HG02623 (cell line): ENCODE measurements at regions not wholly inside any gene's neighbourhood (a gene's known extent, or its start where the extent isn't known, plus 50 kb on each side); places are given as distances from the start of the nearest gene placed in this dataset.

Experiments
- ATAC-seq: cut with Tn5 transposase; IDR thresholded peaks from one replicate; pipeline ENCODE4 v1.9.1; 2021; ENCODE audit warnings: moderate library complexity; ENCODE audit not compliant: unreplicated experiment

DNA sequence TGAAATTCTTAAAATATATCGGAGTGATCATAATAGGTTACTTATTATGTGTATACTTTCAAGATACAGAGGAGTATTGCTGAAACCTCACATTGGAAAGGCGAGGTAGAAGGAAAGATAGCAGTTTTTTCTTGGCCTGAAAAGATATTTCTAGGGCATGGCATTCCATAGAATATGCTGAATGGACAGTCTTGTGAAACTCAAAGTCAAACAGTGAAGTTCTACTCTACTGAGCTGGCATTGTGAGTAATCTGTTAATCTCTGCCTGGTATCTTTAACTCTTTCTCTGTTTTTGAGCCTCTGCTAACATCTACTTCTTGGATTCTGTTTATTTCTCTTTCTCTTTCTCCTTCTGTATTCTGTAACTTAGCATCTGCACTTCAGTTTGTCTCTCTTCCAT, 176.3 kb upstream of the ZBTB20 start:
- ATAC-seq: no peak

DNA sequence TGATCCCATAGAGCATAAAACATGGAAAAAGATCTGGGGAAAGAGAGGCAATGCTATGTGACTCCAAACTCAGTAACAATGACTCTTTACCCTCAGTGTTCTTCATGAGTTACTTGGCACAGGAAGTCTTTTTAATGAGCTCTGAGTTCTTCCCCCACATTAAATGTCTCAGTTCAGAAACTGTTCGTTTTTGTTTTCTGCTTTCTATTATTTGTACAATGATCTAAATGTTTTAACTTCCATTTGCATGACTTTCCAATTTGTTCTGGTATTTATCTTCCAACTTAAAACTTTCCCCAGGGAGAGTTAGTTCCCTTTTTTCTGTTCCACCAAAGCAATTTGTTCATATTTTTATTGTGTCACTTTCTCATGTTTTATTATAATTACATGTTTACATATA, 177.0 kb upstream of the ZBTB20 start:
- no peak for ATAC-seq

DNA sequence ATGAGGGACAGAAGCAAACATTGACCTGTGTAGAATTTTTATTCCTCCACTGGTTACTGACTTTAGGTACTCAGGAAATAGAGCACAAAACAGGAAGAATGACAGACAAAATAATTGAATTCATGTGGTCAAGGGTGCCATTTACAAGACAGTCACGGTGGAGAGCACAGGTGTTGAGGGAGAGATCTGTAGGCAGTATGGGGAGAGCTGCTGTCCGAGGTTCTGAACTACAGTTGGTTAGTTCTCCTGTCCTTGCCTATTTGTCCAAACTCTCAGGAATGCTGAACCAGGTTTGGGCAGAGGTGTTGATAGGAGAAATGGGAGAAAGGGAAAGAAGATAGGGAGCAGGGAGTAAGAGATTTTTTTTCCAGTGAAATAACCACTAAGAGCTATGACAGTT, 178.5 kb upstream of the ZBTB20 start:
- ATAC-seq: no peak

DNA sequence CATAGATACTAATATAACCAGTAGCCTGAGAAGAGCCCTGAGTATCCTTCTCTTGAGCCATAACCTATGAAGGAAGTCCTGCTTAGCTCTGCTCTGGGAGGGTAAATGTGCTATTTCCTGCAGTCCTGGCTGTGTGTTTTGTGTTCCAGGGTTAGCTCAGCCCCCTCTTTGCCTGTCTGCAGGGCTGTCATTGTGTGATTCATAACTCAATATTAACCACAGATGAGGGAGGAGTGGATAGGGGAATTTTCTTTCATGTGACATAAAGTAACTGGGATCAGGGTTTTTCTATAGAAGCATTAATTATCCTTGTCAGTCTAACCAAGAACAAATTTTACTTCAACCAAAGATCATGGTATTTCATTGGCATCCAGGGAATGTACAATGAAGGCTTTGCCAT, 183.3 kb upstream of the ZBTB20 start:
- no peak for ATAC-seq

DNA sequence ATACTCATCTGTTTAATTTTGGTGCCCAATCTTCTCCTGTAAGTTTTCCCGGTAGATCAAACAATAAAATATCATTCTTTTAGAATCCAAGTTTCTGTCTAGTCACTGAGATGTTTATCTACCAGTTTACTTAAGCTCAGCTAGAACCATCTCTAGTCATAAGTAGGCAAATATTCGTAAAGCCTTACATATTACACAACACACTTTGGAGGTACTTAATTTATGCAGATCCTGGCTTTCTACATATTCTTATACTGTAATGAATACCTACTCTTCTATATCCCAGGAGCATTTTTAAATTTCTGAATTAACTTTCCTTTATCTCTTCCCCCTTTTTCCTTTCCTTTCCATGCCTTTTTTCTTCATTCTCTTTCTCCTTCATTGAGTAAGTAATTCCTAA, 185.9 kb upstream of the ZBTB20 start:
- no peak for ATAC-seq

DNA sequence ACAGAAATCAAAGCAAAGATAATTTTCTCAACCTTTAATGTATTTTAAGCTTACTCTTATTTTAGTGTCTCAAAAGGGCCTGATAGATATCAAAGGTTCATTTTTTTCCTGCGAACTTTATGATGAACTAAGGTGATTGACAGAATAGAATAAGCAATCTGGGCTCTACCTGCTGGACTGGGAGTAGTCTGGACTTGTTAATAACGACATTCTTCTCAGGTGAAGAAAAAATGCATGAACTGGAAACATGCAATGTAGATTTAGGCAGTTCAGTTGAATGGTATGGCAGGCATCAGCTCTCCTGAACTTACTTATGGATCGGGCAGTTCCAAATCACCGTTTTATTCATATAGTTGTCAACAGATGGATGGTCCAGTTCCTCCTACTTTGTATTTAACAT, 189.7 kb upstream of the ZBTB20 start:
- ATAC-seq: no peak

DNA sequence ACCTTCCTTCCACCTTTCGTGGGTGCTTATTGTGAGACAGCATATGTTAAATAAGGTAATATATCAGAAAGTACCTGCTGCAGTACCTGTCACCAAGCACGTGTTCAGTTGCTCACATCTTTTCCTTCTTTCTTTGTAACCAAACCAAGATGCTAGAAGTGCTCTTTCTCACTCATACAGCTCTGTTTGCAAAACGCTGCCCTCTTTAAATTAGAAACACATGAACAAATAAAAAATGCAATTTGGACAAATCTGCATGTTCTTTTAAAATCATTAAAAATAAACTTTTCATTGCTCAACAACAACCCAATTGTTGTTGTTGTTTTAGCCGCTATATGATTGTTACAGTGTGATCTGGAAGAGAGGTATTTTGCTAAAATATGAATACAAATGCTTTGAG, 193.5 kb upstream of the ZBTB20 start:
- ATAC-seq: no peak

DNA sequence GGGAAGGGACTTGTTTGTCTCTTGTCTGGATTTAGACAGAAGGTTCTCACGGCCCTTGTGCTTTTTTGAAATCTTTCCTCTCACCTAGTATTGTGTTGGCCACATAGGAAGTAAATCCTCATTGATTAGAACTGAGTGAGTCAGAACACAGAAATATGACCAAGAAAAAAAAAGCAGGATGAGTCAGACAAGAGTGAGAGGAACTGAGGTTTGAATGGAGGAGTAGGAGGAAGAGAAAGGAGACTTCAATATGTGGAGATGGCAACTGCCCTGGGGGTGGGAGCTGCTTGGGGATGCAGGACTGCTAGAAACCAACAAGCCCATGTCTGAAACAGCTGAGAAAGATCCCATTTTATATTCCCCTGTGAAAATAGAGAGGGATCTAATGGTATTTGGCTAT, 194.1 kb upstream of the ZBTB20 start:
- ATAC-seq: no peak

DNA sequence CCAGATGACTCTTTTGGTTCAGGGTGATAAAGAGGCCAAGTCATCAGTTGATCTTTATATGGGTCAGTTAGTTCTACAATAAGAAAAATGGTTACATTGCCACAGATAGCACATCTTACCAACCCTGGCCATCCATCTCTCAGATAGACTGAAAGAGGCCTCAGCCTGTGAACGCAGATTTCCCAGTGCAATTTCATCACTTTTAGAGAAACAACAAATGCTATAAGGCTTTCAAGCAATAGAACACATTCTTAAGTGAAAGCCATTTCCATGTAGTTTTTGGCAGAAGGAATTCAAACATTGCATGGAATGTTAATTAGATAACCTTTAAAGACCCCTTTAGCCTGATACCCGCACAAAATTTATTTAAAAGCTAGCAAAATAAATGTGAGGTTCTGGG, 200.6 kb upstream of the ZBTB20 start:
- no peak for ATAC-seq

DNA sequence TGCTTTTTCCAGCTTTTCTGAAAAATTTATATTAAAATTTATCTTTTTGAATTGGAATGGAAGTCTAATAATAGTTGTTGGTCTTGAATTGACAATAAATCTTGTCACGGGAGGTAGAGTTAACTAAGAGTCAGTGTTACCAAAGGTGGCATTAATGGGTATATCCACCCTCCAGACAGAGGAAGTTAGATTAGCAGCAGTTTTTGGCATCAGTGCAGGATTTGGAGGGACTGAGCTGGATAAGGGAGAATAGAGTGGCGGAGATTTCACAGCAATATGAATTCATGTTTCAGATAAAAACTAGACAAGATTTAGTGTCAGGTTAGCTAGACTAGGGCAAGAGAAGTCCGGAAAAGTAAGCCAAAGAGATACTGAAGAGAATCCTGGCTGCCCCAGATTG, 201.3 kb upstream of the ZBTB20 start:
- no peak for ATAC-seq

DNA sequence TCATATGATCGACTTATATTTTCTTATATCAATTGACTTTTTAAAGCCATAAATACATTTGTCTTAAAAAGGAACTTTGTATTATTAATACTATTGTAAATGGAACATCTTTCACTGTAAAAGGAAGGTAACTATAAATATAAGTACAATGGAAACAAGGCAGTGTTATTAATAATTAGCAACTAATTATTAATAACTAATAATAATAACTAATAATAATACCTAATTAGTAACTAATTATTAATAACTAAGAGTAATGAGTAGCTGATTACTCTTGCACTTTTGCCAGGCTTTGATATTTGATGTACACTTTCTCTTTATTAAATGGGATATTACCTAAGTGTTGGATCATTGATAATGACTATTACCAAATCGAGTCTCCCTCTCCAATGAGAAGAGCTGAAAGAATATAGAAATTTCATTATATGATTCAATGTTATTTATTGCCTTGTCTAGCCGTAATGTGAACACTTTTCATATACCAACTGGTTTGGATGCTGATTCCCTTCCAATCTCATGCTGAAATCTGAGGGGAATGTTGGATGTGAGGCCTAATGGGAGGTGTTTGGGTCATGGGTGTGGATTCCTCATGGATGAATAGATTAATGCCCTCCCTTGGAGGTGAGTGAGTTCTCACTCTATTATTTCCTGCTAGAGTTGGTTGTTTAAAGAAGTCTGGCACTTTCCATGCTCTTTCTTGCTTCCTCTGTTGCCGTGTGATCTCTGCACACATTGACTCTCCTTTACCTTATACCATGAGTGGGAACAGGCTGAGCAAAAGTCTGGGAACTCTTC, 202.1 kb upstream of the ZBTB20 start:
- no peak for ATAC-seq

DNA sequence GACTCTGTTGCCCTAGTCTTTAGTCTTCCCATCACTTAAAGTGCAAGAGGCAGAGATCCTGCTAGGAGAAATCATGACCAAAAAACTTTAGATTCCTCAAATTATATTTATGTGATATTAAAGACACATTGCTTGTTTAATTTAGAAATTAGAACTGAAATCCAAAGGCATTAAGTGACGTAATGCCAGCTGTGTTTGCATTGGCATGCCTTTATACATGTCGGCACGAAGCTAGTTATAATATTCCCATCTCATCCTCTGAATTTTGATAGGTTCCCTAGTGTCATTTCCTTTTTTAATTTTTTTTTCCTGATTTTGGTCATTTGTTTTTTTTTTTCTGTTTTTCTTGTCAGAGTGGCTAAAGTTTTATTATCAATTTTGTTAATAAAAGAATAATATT, 203.5 kb upstream of the ZBTB20 start:
- no peak for ATAC-seq

DNA sequence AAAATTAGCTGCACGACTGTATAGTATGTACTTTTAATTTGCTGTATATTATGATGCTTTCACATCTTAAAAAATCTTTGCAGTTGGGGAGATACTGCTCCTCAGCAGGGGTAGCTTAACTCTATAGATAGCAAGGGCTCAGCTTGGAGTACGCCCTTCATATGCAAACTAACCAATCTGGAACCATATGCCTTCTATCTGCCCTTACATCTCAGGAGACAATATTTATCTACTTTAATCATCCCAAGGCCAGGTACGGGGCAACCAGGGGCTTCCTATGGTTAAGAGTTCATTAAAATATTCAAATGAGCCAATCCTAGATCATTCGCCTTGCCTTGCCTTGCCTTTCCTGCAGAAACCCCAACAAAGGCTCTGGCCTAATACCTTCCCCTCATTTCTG, 204.1 kb upstream of the ZBTB20 start:
- no peak for ATAC-seq

DNA sequence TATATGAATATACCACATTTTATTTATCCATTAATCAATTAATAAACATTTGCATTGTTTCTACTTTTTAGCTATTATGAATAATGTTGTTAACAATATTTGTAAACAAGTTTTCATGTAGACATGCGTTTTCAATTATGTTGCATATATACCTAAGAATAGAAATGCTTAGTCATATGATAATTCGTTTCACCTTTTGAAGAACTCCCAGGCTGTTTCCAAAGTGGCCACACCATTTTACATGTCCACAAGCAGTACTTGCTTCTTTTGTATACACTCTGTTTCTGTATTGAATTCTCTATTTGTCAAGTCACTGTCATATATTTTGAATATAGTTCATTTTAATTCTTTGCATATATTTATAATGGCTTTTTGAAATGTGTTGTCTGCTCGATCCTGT, 206.9 kb upstream of the ZBTB20 start:
- no peak for ATAC-seq

DNA sequence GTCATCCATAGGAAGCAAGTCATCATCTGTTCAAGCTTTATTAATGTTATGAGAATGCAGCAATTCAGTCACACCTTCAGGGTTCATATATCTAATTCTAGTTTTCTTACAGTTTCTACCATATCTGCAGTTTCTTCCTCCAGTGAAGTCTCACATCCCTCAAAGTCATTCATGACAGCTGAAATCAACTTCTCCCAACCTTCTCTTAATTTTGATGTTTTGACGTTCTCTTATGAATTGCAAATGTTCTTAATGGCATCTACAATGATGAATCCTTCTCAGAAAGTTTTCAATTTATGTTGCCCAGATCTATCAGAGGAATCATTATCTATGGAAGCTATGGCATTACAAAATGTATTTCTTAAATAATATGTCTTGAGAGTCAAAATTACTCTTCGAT, 210.4 kb upstream of the ZBTB20 start:
- ATAC-seq: no peak

DNA sequence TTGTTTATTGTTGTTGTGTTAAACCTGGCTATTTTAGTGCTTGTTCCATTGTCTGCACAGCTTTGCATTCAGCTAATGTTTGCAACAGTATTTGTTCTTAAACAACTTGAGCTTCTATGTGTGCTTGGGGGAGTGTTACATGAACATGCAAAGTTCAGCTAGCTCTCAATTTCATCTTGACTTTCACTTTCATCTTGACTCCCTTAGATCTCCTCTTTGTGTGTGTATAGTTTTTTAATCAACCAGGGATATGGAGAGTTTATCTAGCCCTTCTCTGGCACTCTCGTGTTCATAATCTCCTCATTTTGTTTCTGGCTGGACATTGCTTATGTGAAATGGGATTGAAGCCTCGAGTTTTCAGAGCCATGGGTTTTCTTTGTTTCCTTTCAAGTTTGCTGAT, 212.4 kb upstream of the ZBTB20 start:
- peak; percentile 98 for ATAC-seq

DNA sequence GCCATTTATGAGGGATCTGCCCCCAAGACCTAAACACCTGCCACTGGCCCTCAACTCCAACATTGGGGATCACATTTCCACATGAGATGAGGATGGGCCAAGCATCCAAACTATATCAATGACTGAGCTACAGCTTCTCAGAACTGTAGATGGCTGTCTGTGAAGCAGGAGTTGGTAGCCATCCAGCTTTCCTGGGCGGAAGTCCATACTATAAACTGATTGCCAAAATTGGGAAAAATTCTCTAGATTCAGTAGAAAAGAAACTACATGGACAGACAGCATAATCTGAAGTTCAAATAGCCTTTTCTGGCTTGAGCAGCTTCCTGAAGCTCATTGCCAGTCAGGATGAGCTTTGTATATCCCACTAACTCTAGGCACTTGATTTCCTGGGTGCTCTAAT, 214.7 kb upstream of the ZBTB20 start:
- ATAC-seq: no peak

DNA sequence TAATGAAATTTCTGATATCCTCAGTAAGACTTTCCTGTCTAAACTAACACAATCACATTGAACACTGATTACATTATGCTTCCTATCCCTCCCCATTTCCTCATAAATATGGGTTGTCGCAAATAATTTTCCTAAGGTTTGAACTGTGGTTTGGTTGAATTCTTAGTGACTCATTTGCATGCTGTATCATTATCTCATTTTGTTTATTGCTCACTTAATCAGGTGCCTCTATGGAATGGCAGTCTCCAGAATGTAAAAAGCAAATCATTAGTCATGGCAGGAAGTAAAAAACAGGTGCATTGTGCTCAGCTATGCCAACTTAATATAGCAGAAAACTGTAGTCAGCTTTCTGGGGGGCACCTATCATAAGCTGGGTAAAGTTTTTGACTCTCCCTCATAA, 216.0 kb upstream of the ZBTB20 start:
- no peak for ATAC-seq

DNA sequence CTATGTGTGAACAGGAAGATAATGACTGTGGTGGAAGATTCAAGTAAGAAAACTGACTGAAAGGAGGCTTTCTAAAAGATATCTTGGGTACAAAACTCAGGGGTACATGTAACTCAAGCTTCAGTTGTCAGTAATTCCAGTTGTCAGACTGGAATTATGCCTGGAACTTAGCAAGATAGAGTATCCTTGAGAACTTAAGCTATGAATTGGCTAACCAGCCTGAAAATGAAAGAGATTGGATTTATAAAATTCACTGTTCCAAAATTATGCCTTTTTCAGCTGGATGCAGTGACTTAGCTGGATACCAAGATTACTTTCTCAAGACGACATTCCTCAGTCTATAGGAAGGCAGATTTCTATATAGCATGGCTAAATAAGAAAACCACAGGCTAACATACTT, 221.9 kb upstream of the ZBTB20 start:
- no peak for ATAC-seq

DNA sequence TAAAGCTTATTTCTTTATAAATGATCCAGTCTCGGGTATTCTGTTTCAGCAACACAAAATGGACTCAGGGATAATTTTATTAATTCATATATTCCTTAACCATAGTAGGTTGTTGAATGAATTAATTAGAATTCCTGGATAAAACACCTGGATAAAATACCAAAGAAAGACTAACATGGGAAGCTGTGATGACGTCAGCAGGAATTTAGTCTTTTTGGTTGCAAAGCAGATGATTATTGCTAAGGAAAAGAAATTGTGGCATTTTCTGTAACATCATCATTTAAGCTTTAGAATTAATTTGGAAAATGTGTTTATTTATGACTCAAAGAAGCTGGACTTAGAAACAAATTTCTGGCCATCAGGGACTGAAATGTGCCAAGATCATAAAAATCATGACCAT, 228.3 kb upstream of the ZBTB20 start:
- ATAC-seq: no peak

DNA sequence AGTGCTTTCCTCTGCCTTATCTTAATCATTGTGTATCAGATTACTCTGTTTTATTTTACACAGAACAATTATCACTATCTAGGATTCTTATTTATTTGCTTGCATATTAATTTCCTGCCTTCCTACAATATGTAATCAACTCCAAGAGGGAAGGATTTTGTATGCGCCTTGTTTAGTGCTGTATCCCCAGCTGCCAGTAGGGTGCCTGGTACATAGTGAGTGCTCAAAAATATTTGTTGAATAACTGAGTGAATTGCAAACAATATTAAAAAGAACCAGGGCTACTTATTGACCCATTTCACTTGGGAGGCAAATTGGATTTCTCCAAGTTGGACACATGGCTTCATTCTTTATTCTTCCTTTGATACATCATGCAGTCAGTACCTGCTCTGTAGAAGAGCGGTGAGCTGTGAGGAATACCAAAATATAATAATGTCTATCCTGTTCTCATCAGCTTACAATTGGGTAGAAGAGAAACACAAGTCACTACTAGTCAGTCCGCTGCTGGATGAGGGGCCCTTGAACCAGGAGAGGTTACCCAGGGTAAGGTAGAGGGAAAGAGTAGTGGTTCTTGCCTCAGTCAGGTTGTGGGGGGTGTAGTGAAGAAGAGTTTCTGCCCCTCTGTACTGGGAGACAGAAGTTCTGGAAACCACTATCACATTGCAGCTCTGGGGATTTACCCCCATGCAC, 233.9 kb upstream of the ZBTB20 start:
- no peak for ATAC-seq

DNA sequence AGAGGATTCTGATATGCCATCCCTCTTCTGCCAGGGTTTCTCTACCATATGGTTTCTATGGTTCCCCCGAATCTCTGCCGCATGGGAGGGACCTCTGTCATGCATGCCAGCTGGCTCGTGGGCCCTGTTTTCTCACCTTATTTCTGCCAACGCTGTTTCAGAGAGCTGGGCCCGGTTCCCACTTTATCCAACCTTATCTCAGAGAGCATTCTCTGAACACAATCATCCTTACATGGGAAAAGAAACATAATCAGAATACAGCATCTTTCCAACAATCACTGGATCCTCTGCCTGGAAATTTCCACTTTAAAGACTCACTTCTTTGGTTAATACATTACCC, 234.5 kb upstream of the ZBTB20 start:
- no peak for ATAC-seq

DNA sequence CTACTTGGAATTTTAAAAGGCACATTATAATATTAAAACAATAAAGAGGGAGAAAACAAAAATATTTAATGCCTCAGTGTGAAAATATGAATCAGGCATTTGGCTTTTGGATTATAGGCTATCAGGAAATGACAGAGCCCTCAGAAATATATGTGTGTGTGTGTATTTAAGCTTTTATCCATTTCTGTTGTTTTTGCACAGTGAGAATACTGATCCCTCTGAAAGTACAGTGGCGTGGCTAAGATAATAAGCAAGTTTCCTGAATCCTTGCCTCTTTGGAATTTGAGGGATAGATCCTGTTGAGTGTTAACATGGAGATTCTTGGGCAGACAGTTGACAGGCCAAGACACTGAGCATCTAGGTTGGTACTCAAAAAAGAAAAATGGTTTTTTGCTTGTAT, 234.8 kb upstream of the ZBTB20 start:
- no peak for ATAC-seq
